ENCODE measurements at regions not wholly inside any gene's neighbourhood (a gene's known extent, or its start where the extent isn't known, plus 50 kb on each side); places are given as distances from the start of the nearest gene placed in this dataset.
A peak's percentile ranks its signal among the peaks of the same experiment; 100 is the strongest.
"Not testable (repeated sequence)": the region's sequence is repeated elsewhere in the genome, so short reads cannot be mapped to it uniquely, and the experiment has no call there.

GRCh38 chr12:131387281-131388163 is 323.4 kb upstream of the SFSWAP start:
- DNase-seq (ENCODE audit: low spot score) (no peak), FAIRE-seq (no peak)

- FAIRE-seq; DNase-seq (ENCODE audit: low spot score): not testable (repeated sequence)
These were observed 322.5 kb upstream of the SFSWAP start for GRCh38 chr12:131388164-131389053.

- FAIRE-seq = no peak
- no peak for DNase-seq (ENCODE audit: low spot score)
These were observed 321.6 kb upstream of the SFSWAP start for GRCh38 chr12:131389054-131390013.

DNA sequence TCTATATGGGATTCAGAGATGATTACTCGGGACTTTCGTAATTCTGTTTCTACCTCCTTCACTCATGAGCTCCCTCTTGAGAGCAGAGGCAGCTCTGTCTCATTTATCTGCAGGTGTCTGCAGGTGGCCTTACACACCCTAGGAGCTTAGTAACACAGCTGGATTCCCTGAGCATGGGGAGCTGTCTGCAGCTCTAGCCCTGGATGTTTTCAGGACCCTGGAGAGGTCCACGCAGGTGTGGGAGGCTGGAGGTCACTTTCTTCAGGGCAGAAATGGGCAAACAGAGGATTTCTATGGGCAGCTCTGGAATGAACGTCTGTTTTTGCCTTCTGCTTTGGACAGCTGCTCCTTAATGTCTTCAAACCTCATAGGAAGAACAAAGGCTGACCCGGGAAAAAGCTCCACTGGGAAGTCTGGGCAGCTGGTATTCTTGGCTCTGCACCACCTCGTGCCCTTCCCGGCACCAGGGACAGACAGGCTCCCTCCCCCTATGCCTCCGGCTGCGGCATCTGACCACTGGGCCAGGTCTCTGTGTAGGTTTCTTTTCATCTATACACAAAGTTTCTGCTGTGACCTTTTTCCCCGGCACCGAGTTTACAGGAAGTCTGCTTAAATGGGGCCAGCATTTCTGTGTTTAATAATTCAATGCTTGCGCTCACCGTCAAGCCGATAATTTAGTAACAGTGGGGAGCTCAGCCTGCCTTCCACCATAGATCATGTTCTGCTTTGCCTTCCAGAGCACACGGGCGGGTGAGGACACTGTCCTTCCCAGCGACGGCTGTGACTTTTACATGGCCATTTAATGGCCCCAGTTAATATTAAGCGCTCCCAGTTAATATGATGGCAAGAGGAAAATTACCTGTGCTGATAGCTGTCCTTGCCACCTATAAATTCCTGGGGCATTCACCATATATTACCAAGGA is 320.2 kb upstream of the SFSWAP start:
- no peak for FAIRE-seq

DNA sequence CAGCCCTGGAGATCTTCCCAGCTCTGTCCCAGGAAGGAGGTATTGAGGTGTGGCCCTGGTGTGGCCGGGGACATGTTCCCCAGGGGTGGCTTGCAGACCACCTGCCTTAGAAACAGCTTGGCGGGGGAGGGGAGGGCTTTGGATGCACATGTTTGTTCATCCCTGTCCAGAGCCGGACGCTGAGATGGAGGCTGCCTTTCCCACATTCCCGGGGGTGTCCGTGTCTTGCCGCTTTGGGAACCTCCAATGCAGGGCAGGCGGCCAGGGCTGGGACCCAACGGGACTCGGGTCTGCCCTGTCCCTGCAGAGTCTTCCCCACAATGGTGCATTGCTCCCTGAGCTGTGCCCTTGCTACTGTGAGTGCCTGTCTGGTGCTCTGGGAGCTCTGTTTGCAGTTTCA is 319.5 kb upstream of the SFSWAP start:
- DNase-seq (ENCODE audit: low spot score) (no peak), FAIRE-seq (no peak)

More for the DNA sequence above, 320.2 kb upstream of the SFSWAP start:
- peak; percentile 65 for DNase-seq (ENCODE audit: low spot score)

DNA sequence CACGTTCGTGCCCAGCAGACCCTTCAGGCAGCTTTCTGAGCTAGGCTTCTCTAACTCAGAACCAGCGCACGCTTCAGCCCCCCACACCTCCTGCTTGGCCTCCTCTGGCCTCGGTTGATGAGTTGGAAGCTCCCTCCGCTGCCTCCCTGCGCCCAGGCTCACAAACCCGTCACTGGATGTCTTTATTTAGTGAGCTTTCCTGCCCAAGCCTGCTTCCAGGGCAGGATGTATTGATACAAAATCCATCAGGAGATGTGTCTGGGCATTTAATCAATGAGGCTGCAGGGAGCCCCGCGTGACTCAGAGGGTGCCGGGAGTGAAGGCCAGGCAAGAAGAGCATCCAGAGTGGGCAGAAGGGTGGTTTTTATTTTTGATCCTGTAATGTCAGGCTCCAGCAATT is 316.1 kb upstream of the SFSWAP start:
- FAIRE-seq = not testable (repeated sequence)

DNA sequence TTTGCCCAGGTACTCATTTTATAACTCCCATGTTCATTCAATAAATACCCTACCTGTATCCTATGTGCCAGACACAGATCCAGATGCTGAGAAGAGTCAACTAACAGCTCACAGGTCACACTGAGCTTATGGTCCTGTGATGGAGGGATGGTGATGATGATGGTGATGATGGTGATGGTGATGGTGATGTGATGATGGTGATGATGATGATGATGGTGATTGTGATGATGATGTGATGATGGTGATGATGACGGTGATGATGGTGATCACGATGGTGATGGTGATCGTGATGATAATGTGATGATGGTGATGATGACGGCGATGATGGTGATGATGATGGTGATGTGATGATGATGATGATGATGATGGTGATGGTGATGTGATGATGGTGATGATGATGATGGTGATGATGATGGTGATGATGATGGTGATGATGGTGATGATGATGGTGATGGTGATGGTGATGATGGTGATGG is 315.6 kb upstream of the SFSWAP start:
- not testable (repeated sequence) for FAIRE-seq; DNase-seq (ENCODE audit: low spot score)

More for the DNA sequence above, 316.1 kb upstream of the SFSWAP start:
- not testable (repeated sequence) for DNase-seq (ENCODE audit: low spot score)

DNA sequence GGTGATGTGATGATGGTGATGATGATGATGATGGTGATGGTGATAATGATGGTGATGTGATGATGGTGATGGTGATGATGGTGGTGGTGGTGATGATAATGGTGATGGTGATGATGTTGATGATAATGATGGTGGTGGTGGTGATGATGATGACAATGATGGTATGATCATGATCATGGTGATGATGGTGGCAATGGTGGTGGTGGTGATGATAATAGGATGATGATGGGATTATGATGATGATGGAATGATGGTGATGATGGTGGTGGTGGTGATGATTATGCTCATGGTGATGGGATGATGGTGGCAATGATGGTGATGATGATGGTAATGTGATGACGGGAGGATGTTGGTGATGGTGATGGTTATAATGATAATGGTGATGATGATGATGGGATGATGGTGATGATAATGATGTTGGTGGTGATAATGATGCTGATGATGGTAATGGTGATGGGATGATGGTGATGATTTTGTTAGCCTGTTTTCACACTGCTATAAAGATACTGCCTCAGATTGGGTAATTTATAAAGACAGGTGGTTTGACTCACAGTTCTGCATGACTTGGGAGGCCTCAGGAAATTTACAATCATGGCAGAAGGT is 314.8 kb upstream of the SFSWAP start:
- FAIRE-seq (no peak), DNase-seq (ENCODE audit: low spot score) (no peak)

DNA sequence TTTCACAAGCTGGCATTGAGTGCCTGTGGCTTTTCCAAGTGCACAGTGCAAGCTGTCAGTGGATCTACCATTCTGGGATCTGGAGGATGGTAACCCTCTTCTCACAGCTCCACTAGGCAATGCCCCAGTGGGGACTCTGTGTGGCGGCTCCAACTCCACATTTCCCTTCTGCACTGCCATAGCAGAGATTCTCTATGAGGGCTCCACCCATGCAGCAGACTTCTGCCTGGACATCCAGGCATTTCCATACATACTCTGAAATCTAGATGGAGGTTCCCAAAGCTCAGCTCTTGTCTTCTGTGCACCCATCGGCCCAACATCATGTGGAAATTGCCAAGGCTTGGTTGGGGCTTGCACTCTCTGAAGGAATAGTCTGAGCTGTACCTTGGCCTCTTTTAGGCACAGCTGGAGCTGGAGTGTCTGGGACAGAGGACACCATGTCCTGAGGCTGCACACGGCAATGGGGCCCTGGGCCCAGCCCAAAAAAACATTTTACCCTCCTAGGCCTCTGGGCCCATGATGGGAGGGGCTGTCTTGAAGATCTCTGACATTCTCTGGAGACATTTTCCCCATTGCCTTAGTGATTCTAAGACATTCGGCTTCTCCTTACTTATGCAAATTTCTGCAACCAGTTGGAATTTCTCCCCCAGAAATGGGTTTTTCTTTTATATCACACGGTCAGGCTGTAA is 313.3 kb upstream of the SFSWAP start:
- DNase-seq (ENCODE audit: low spot score) (no peak), FAIRE-seq (no peak)

DNA sequence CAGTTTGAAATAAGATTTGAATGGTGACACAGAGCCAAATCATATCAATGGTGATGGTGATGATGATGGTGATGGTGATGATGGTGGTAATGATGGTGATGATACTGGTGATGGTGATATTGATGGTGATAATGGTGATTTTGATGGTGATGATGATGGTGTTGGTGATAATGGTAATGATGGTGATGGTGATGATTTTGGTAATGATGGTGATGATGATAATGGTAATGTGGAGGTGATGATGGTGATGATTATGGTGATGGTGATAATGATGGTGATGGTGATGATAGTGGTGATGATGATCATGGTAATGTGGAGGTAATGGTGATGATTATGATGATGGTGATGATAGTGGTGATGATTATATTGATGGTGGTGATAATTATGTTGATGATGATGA is 311.9 kb upstream of the SFSWAP start:
- peak; percentile 87 for FAIRE-seq
- no peak for DNase-seq (ENCODE audit: low spot score)

GRCh38 chr12:131400668-131401294 is 310.1 kb upstream of the SFSWAP start:
- FAIRE-seq; DNase-seq (ENCODE audit: low spot score): not testable (repeated sequence)

GRCh38 chr12:131401907-131402633 is 308.8 kb upstream of the SFSWAP start:
- not testable (repeated sequence) for DNase-seq (ENCODE audit: low spot score)
- FAIRE-seq = peak; percentile 32

DNA sequence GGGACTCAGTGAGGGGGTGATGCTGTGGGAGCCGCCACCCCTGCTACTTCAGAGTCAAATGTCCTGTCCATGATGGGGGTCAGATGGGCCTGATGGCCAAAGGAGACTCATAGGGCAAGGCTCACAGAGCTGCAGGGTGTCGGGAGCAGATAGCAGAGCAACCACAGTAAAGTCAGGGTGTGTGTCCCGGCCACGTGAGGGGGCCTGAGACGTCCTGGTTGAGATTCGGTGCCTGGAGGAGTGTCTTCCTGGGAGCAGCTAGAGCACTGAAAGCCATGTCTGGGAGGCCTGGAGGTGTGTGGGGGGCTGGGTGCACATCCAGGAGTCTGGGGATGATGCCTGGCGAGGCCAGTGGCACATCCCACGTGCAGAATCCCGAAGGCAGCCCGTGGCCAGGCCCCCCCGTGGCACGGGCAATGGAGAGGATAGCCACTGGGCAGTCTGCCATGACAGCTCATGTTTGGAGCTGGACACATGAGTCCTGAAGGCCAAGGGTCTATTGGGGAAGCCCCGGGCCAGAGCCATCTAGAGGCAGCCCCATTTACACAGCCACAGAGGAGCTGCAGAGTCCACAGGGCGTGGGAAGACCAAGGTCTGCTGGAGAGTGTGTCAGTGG is 308.0 kb upstream of the SFSWAP start:
- FAIRE-seq = no peak
- DNase-seq (ENCODE audit: low spot score) = no peak

GRCh38 chr12:131403676-131404075 is 307.2 kb upstream of the SFSWAP start:
- DNase-seq (ENCODE audit: low spot score) (no peak), FAIRE-seq (no peak)

- no peak for DNase-seq (ENCODE audit: low spot score)
- no peak for FAIRE-seq
These were observed 306.2 kb upstream of the SFSWAP start for GRCh38 chr12:131404705-131405104.

DNA sequence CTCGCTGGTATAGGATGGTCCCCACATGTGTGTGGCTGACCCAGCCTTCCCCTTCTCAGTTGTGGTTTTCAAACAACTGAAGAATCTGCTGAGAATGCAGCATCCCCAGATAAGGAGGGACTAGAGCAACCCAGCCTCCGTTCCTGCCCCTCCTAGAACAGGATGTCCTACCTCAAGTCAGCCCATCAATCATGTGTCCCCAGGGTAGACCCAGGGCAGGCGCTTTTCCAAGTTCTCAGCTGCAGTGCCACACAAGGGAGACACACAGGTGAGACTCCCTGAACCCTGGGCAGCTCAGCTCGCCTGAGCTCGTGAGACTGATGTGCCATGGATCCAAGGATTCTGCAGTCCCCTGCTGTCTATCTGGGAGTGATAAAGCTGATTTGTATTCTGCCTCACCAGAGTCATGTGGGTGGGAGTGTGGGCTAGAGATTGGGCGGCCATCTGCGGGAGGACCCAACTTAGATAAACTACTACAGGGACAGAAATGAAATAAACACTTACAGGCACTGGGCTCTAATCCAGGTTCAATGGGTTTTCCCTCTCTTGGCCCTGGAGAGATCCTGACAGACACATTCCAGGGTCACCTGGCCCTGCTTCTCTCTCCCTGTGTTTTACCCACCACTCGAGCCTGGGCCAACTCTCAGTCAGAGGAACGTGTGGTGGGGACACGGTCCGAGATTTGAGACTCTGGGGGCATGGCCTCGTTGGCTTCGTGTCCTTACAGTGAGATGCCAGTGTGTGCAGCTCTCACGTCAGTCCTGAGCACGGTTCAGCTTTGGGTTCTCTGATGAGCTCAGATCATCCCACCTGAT is 303.5 kb upstream of the SFSWAP start:
- FAIRE-seq = no peak
- no peak for DNase-seq (ENCODE audit: low spot score)
